ENCODE measurements at regions not wholly inside any gene's neighbourhood (a gene's known extent, or its start where the extent isn't known, plus 50 kb on each side); places are given as distances from the start of the nearest gene placed in this dataset.
"Not testable (repeated sequence)": the region's sequence is repeated elsewhere in the genome, so short reads cannot be mapped to it uniquely, and the experiment has no call there.

- ChIA-PET CTCF (ENCODE audit: unreplicated experiment) (no interaction called here), POLR2A (no interaction called here)
- H3K4me1 ChIP-seq (ENCODE audit: insufficient read depth, low read length, poor library complexity, severe bottlenecking): no peaks in the 10 kb centered on the region
- no peak overlapping the region for H3K4me3 ChIP-seq (ENCODE audit: low read depth, low read length, poor library complexity, severe bottlenecking)
- no peaks in the 10 kb centered on the region for H3K79me2 ChIP-seq (ENCODE audit: insufficient read depth, low read depth, low read length)
- no peak overlapping the region for H3K27ac ChIP-seq (ENCODE audit: low read depth, low read length, poor library complexity, severe bottlenecking)
- intact Hi-C loops (cut with micrococcal nuclease; ENCODE audit: unreplicated experiment): no loop called here
- no peaks in the 10 kb centered on the region for H3K36me3 ChIP-seq (ENCODE audit: insufficient read depth, low read length)
- H2AFZ ChIP-seq (ENCODE audit: low read length): no peak overlapping the region
- H3K9me3 ChIP-seq (ENCODE audit: low read length): no peaks in the 10 kb centered on the region
- no TSS peak for BruUV-seq (replicated peaks)
- no peak for DNase-seq (ENCODE audit: low spot score)
- no peaks in the 10 kb centered on the region for H4K20me1 ChIP-seq (ENCODE audit: insufficient read depth, low read length)
- TF ChIP-seq CTCF (conservative IDR thresholded peaks at IDR 0.05; ENCODE audit: low read length) (no peak), EZH2phosphoT487 (IDR thresholded peaks at IDR 0.05; ENCODE audit: borderline replicate concordance, low read depth, low read length) (no peak)
- H3K4me2 ChIP-seq (ENCODE audit: low read length): no peak overlapping the region
- no peaks in the 10 kb centered on the region for H3K9me2 ChIP-seq (ENCODE audit: insufficient read depth, low read length)
These were observed 752.8 kb downstream of the CD109 start for GRCh38 chr6:74448850-74449249.

- intact Hi-C loops (cut with micrococcal nuclease; ENCODE audit: unreplicated experiment): no loop called here
- TF ChIP-seq CTCF (conservative IDR thresholded peaks at IDR 0.05; ENCODE audit: low read length): no peak
- no peak for TF ChIP-seq EZH2phosphoT487 (IDR thresholded peaks at IDR 0.05; ENCODE audit: borderline replicate concordance, low read depth, low read length)
- no peak overlapping the region for H3K27ac ChIP-seq (ENCODE audit: low read depth, low read length, poor library complexity, severe bottlenecking)
- H3K79me2 ChIP-seq (ENCODE audit: insufficient read depth, low read depth, low read length): no peaks in the 10 kb centered on the region
- BruUV-seq (replicated peaks): no TSS peak
- no peaks in the 10 kb centered on the region for H3K4me1 ChIP-seq (ENCODE audit: insufficient read depth, low read length, poor library complexity, severe bottlenecking)
- CTCF ChIA-PET (ENCODE audit: unreplicated experiment): no interaction called here
- DNase-seq (ENCODE audit: low spot score): no peak
- POLR2A ChIA-PET: no interaction called here
- no peaks in the 10 kb centered on the region for H3K9me2 ChIP-seq (ENCODE audit: insufficient read depth, low read length)
- no peak overlapping the region for H3K4me3 ChIP-seq (ENCODE audit: low read depth, low read length, poor library complexity, severe bottlenecking)
- H2AFZ ChIP-seq (ENCODE audit: low read length): no peak overlapping the region
- no peaks in the 10 kb centered on the region for H3K9me3 ChIP-seq (ENCODE audit: low read length)
- H3K4me2 ChIP-seq (ENCODE audit: low read length): no peak overlapping the region
- H3K36me3 ChIP-seq (ENCODE audit: insufficient read depth, low read length): no peaks in the 10 kb centered on the region
- no peaks in the 10 kb centered on the region for H4K20me1 ChIP-seq (ENCODE audit: insufficient read depth, low read length)
These were observed 751.0 kb downstream of the CD109 start for GRCh38 chr6:74447013-74447412.

- H3K79me2 ChIP-seq (ENCODE audit: insufficient read depth, low read depth, low read length): no peaks in the 10 kb centered on the region
- CTCF ChIA-PET (ENCODE audit: unreplicated experiment): no interaction called here
- POLR2A ChIA-PET: no interaction called here
- no peak overlapping the region for H2AFZ ChIP-seq (ENCODE audit: low read length)
- no peak for DNase-seq (ENCODE audit: low spot score)
- H3K27ac ChIP-seq (ENCODE audit: low read depth, low read length, poor library complexity, severe bottlenecking): no peak overlapping the region
- intact Hi-C loops (cut with micrococcal nuclease; ENCODE audit: unreplicated experiment): no loop called here
- no peaks in the 10 kb centered on the region for H3K9me3 ChIP-seq (ENCODE audit: low read length)
- H3K4me1 ChIP-seq (ENCODE audit: insufficient read depth, low read length, poor library complexity, severe bottlenecking): no peaks in the 10 kb centered on the region
- no TSS peak for BruUV-seq (replicated peaks)
- TF ChIP-seq CTCF (conservative IDR thresholded peaks at IDR 0.05; ENCODE audit: low read length): no peak
- H3K4me2 ChIP-seq (ENCODE audit: low read length): no peak overlapping the region
- no peaks in the 10 kb centered on the region; the same call in 1 of the 2 replicates for H4K20me1 ChIP-seq (ENCODE audit: insufficient read depth, low read length)
- no peaks in the 10 kb centered on the region for H3K9me2 ChIP-seq (ENCODE audit: insufficient read depth, low read length)
- H3K4me3 ChIP-seq (ENCODE audit: low read depth, low read length, poor library complexity, severe bottlenecking): no peak overlapping the region
- H3K36me3 ChIP-seq (ENCODE audit: insufficient read depth, low read length): no peaks in the 10 kb centered on the region
These were observed 743.3 kb downstream of the CD109 start for GRCh38 chr6:74439123-74439811.

- H3K36me3 ChIP-seq (ENCODE audit: insufficient read depth, low read length); H4K20me1 ChIP-seq (ENCODE audit: insufficient read depth, low read length); H3K4me1 ChIP-seq (ENCODE audit: insufficient read depth, low read length, poor library complexity, severe bottlenecking); H3K27ac ChIP-seq (ENCODE audit: low read depth, low read length, poor library complexity, severe bottlenecking); H3K79me2 ChIP-seq (ENCODE audit: insufficient read depth, low read depth, low read length); H3K9me3 ChIP-seq (ENCODE audit: low read length); DNase-seq (ENCODE audit: low spot score); intact Hi-C loops (cut with micrococcal nuclease; ENCODE audit: unreplicated experiment); H3K9me2 ChIP-seq (ENCODE audit: insufficient read depth, low read length); POLR2A ChIA-PET; CTCF ChIA-PET (ENCODE audit: unreplicated experiment); H2AFZ ChIP-seq (ENCODE audit: low read length); BruUV-seq (replicated peaks); H3K4me2 ChIP-seq (ENCODE audit: low read length); H3K4me3 ChIP-seq (ENCODE audit: low read depth, low read length, poor library complexity, severe bottlenecking): not testable (repeated sequence)
These were observed 742.4 kb downstream of the CD109 start for GRCh38 chr6:74438395-74438794.
